ENCODE measurements at regions not wholly inside any gene's neighbourhood (a gene's known extent, or its start where the extent isn't known, plus 50 kb on each side); places are given as distances from the start of the nearest gene placed in this dataset.

DNA sequence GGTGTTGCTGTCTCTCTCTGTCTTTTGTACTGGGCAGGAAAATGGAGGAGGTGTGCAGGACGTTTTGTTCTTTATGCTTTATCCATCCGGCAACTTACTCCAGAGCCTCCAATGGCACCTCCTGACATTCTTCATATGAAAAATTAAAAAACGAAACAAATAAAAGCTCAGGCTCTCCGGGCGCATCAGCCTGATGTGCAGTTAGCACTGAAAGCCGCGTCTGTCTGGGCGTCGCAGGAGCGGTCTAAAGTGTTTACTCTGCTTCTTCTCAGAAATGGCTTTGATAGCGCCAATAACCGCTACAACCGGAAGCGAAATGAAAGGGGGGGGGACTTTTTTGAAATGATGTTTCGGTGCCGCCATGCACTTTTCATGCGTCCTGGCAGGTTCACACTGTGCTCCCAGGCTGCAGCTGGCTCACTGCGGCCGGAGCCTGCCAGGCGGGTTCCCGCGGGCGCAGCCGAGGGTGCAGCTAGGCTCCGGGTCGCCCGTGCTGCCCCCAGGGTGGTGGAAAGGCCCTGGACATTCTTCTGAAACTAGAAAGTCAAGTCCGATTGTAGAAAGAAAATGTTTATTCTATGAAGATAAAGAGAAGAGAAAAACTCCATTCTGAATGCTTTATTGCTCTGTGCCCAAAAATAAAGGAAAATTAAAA, 407.7 kb upstream of the IRX1 start (continued):
- TF ChIP-seq, protein P1, sequence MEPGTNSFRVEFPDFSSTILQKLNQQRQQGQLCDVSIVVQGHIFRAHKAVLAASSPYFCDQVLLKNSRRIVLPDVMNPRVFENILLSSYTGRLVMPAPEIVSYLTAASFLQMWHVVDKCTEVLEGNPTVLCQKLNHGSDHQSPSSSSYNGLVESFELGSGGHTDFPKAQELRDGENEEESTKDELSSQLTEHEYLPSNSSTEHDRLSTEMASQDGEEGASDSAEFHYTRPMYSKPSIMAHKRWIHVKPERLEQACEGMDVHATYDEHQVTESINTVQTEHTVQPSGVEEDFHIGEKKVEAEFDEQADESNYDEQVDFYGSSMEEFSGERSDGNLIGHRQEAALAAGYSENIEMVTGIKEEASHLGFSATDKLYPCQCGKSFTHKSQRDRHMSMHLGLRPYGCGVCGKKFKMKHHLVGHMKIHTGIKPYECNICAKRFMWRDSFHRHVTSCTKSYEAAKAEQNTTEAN (CRISPR knock-in tag; IDR thresholded peaks at IDR 0.05): no peak
- TF ChIP-seq CREB1 (CRISPR knock-in tag; IDR thresholded peaks at IDR 0.05) (no peak), ETV6 (CRISPR knock-in tag; IDR thresholded peaks at IDR 0.05) (no peak), JUN (CRISPR knock-in tag; IDR thresholded peaks at IDR 0.05) (no peak)
- TF ChIP-seq, protein P2, sequence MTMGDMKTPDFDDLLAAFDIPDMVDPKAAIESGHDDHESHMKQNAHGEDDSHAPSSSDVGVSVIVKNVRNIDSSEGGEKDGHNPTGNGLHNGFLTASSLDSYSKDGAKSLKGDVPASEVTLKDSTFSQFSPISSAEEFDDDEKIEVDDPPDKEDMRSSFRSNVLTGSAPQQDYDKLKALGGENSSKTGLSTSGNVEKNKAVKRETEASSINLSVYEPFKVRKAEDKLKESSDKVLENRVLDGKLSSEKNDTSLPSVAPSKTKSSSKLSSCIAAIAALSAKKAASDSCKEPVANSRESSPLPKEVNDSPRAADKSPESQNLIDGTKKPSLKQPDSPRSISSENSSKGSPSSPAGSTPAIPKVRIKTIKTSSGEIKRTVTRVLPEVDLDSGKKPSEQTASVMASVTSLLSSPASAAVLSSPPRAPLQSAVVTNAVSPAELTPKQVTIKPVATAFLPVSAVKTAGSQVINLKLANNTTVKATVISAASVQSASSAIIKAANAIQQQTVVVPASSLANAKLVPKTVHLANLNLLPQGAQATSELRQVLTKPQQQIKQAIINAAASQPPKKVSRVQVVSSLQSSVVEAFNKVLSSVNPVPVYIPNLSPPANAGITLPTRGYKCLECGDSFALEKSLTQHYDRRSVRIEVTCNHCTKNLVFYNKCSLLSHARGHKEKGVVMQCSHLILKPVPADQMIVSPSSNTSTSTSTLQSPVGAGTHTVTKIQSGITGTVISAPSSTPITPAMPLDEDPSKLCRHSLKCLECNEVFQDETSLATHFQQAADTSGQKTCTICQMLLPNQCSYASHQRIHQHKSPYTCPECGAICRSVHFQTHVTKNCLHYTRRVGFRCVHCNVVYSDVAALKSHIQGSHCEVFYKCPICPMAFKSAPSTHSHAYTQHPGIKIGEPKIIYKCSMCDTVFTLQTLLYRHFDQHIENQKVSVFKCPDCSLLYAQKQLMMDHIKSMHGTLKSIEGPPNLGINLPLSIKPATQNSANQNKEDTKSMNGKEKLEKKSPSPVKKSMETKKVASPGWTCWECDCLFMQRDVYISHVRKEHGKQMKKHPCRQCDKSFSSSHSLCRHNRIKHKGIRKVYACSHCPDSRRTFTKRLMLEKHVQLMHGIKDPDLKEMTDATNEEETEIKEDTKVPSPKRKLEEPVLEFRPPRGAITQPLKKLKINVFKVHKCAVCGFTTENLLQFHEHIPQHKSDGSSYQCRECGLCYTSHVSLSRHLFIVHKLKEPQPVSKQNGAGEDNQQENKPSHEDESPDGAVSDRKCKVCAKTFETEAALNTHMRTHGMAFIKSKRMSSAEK (CRISPR knock-in tag; IDR thresholded peaks at IDR 0.05; ENCODE audit: borderline replicate concordance): no peak

DNA sequence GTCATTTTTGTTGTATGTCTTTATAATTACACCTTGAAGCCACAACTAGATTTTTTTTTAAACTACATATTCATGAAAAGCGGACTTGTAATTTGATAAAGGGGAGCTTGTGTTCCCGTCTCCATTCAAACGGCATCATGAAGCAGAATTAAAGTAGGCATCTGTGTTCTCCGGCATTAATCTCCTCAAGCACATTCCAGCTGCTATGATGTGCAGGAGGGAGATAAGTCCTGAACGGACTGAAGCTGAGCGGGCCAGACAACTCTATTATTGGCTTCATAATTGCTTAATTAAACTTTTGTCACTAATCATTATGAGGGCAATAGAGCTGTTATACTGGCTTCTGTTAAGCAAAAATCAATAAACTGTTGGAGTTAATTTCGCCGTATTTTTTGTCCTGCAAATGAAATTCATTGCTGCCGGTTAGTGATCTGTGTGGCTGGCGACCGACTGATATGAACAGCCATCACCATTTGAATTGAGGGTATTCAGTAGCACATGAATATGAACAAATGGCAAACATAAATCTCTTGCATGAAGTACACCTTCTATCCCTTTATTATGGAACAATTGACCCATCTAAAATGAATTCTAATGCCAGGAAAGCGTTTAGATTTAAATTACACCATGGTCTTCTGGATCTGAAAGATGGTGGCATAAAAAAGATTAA, 408.8 kb upstream of the IRX1 start:
- no peaks in the 10 kb centered on the region for H3K9me3 Mint-ChIP-seq
- TF ChIP-seq GRHL2 (CRISPR knock-in tag; IDR thresholded peaks at IDR 0.05; ENCODE audit: insufficient replicate concordance, severe bottlenecking): no peak

DNA sequence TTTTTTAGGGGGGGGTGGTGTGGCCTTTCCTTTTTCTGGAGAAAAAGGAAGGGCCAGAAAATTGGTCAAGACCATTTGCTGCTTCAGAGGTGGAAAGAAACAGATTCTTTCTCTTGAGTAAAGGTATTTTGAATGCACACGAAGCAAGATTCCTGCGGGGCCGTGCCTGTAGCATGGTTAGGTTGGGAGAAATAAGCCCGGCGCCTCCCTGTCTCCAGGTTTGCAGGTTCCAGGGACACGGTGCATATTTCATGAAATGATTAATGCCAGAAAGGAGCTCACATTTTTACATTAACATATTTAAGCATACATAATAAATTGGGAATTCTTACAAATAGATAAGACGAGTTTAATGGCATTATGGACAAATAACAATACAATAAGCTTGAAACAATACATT, 409.5 kb upstream of the IRX1 start:
- H3K27me3 Mint-ChIP-seq (ENCODE audit: low read depth): no peaks in the 10 kb centered on the region
- H3K27ac Mint-ChIP-seq: no peak overlapping the region
- DNase-seq (ENCODE audit: low spot score) (no peak), ATAC-seq (no peak)
- H3K36me3 Mint-ChIP-seq: no peaks in the 10 kb centered on the region
- ChIA-PET POLR2A (no interaction called here), CTCF (interaction anchor here (1.2 to 3.9 kb wide), 2 partner anchors 10 to 12 kb away, joined by 3 to 12 read pairs; no protein-coding TSS in a partner anchor)
- no peaks in the 10 kb centered on the region for H3K9me3 Mint-ChIP-seq
- TF ChIP-seq ZNF317 (CRISPR knock-in tag; IDR thresholded peaks at IDR 0.05; ENCODE audit: borderline replicate concordance, low read depth) (no peak), OVOL2 (CRISPR knock-in tag; IDR thresholded peaks at IDR 0.05; ENCODE audit: borderline replicate concordance) (no peak), ZNF416 (CRISPR knock-in tag; IDR thresholded peaks at IDR 0.05) (no peak), MXD4 (CRISPR knock-in tag; IDR thresholded peaks at IDR 0.05; ENCODE audit: borderline replicate concordance) (no peak), JAZF1 (CRISPR knock-in tag; IDR thresholded peaks at IDR 0.05) (no peak), CREB1 (CRISPR knock-in tag; IDR thresholded peaks at IDR 0.05) (no peak), FOXK1 (CRISPR knock-in tag; IDR thresholded peaks at IDR 0.05) (no peak), ZNF219 (CRISPR knock-in tag; IDR thresholded peaks at IDR 0.05; ENCODE audit: borderline replicate concordance) (no peak), SMAD3 (CRISPR knock-in tag; IDR thresholded peaks at IDR 0.05; ENCODE audit: borderline replicate concordance) (no peak)
- TF ChIP-seq, protein P3, sequence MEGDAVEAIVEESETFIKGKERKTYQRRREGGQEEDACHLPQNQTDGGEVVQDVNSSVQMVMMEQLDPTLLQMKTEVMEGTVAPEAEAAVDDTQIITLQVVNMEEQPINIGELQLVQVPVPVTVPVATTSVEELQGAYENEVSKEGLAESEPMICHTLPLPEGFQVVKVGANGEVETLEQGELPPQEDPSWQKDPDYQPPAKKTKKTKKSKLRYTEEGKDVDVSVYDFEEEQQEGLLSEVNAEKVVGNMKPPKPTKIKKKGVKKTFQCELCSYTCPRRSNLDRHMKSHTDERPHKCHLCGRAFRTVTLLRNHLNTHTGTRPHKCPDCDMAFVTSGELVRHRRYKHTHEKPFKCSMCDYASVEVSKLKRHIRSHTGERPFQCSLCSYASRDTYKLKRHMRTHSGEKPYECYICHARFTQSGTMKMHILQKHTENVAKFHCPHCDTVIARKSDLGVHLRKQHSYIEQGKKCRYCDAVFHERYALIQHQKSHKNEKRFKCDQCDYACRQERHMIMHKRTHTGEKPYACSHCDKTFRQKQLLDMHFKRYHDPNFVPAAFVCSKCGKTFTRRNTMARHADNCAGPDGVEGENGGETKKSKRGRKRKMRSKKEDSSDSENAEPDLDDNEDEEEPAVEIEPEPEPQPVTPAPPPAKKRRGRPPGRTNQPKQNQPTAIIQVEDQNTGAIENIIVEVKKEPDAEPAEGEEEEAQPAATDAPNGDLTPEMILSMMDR (IDR thresholded peaks at IDR 0.05): no peak
- TF ChIP-seq, protein P4, sequence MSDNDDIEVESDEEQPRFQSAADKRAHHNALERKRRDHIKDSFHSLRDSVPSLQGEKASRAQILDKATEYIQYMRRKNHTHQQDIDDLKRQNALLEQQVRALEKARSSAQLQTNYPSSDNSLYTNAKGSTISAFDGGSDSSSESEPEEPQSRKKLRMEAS (CRISPR knock-in tag; IDR thresholded peaks at IDR 0.05): no peak
- TF ChIP-seq, protein P5, sequence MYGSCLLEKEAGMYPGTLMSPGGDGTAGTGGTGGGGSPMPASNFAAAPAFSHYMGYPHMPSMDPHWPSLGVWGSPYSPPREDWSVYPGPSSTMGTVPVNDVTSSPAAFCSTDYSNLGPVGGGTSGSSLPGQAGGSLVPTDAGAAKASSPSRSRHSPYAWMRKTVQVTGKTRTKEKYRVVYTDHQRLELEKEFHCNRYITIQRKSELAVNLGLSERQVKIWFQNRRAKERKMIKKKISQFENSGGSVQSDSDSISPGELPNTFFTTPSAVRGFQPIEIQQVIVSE (CRISPR knock-in tag; IDR thresholded peaks at IDR 0.05; ENCODE audit: borderline replicate concordance): no peak
- TF ChIP-seq, protein P6, sequence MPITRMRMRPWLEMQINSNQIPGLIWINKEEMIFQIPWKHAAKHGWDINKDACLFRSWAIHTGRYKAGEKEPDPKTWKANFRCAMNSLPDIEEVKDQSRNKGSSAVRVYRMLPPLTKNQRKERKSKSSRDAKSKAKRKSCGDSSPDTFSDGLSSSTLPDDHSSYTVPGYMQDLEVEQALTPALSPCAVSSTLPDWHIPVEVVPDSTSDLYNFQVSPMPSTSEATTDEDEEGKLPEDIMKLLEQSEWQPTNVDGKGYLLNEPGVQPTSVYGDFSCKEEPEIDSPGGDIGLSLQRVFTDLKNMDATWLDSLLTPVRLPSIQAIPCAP (CRISPR knock-in tag; IDR thresholded peaks at IDR 0.05): no peak
- TF ChIP-seq, protein P7, sequence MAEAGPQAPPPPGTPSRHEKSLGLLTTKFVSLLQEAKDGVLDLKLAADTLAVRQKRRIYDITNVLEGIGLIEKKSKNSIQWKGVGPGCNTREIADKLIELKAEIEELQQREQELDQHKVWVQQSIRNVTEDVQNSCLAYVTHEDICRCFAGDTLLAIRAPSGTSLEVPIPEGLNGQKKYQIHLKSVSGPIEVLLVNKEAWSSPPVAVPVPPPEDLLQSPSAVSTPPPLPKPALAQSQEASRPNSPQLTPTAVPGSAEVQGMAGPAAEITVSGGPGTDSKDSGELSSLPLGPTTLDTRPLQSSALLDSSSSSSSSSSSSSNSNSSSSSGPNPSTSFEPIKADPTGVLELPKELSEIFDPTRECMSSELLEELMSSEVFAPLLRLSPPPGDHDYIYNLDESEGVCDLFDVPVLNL (CRISPR knock-in tag; IDR thresholded peaks at IDR 0.05; ENCODE audit: borderline replicate concordance, low read depth): no peak
- TF ChIP-seq, protein P8, sequence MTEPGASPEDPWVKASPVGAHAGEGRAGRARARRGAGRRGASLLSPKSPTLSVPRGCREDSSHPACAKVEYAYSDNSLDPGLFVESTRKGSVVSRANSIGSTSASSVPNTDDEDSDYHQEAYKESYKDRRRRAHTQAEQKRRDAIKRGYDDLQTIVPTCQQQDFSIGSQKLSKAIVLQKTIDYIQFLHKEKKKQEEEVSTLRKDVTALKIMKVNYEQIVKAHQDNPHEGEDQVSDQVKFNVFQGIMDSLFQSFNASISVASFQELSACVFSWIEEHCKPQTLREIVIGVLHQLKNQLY (CRISPR knock-in tag; IDR thresholded peaks at IDR 0.05): no peak
- H3K4me1 Mint-ChIP-seq: peaks cover 22% of the 10 kb centered on the region
- no peak overlapping the region for H3K4me3 Mint-ChIP-seq

More for the DNA sequence above, 408.8 kb upstream of the IRX1 start:
- no peak for DNase-seq (ENCODE audit: low spot score)
- Mint-ChIP-seq H3K36me3 (no peaks in the 10 kb centered on the region), H3K27me3 (ENCODE audit: low read depth) (no peaks in the 10 kb centered on the region), H3K4me1 (peaks cover 22% of the 10 kb centered on the region), H3K27ac (no peak overlapping the region), H3K4me3 (no peak overlapping the region)
- ATAC-seq: no peak
- POLR2A ChIA-PET: no interaction called here
- CTCF ChIA-PET: interaction anchor here (3.9 kb wide), 1 partner anchor 9 kb away, joined by 12 read pairs; no protein-coding TSS in a partner anchor

Data from WTC11 (cell line).